Ishikawa (cell line): ENCODE measurements at regions not wholly inside any gene's neighbourhood (a gene's known extent, or its start where the extent isn't known, plus 50 kb on each side); places are given as distances from the start of the nearest gene placed in this dataset.
A peak's percentile ranks its signal among the peaks of the same experiment; 100 is the strongest.

ENCODE experiments used
- CEBPB ChIP-seq: IDR thresholded peaks from 2 replicates; pipeline ENCODE4 v1.6.1; 2012
- CREB1 ChIP-seq: IDR thresholded peaks from 2 replicates; pipeline ENCODE4 v1.6.1; 2012; ENCODE audit warnings: low read depth
- EGR1 ChIP-seq: IDR thresholded peaks from 2 replicates; pipeline ENCODE4 v1.6.1; 2012
- EP300 ChIP-seq: IDR thresholded peaks from 2 replicates; pipeline ENCODE4 v1.6.1; 2012; ENCODE audit warnings: borderline replicate concordance
- FOXM1 ChIP-seq: IDR thresholded peaks from 2 replicates; pipeline ENCODE4 v1.6.1; 2012; ENCODE audit warnings: low read depth, borderline replicate concordance
- NFIC ChIP-seq: IDR thresholded peaks from 2 replicates; pipeline ENCODE4 v1.6.1; 2012
- RAD21 ChIP-seq: IDR thresholded peaks from 2 replicates; pipeline ENCODE4 v1.6.1; 2012; ENCODE audit warnings: low read depth
- TAF1 ChIP-seq: IDR thresholded peaks from 2 replicates; pipeline ENCODE4 v1.6.1; 2012; ENCODE audit warnings: low read depth, mild to moderate bottlenecking
- TCF12 ChIP-seq: IDR thresholded peaks from 2 replicates; pipeline ENCODE4 v1.6.1; 2012; ENCODE audit warnings: low read depth
- TEAD4 ChIP-seq: IDR thresholded peaks from 2 replicates; pipeline ENCODE4 v1.6.1; 2012
- YY1 ChIP-seq: IDR thresholded peaks from 2 replicates; pipeline ENCODE4 v1.6.1; 2012; ENCODE audit warnings: low read depth
- ZBTB7A ChIP-seq: IDR thresholded peaks from 2 replicates; pipeline ENCODE4 v1.6.1; 2012; ENCODE audit warnings: low read depth
- TF ChIP-seq, protein P1 (sequence below): IDR thresholded peaks from 2 replicates; pipeline ENCODE4 v1.6.1; 2012
- TF ChIP-seq, protein P2 (sequence below): IDR thresholded peaks from 2 replicates; pipeline ENCODE4 v1.6.1; 2012; ENCODE audit warnings: low read depth, mild to moderate bottlenecking
- TF ChIP-seq, protein P3 (sequence below): IDR thresholded peaks from 2 replicates; pipeline ENCODE4 v1.6.1; 2012

DNA sequence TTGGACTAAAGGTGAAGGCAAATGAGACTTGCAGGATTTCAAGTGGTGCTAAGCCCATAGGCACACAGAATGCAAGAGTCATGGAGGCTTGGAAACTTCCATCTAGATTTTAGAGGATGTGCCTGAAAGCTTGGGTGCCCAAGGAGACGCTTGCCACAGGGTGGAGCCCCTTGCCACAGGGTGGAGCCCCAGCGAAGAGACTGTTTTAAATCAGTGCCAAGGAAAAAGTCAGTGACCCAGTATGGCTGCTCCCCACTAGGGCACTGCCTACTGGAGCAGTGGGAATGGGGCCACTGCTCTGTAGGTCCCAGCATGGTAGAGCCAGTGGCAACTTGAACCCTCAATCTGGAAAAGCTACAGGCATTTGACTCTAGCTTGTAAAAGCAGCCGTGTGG is 794.2 kb upstream of the LCORL start:
- TF ChIP-seq TEAD4 (no peak), FOXM1 (no peak), TCF12 (no peak), RAD21 (peak; percentile 29; the same call in 1 of the 2 replicates), TAF1 (no peak)

DNA sequence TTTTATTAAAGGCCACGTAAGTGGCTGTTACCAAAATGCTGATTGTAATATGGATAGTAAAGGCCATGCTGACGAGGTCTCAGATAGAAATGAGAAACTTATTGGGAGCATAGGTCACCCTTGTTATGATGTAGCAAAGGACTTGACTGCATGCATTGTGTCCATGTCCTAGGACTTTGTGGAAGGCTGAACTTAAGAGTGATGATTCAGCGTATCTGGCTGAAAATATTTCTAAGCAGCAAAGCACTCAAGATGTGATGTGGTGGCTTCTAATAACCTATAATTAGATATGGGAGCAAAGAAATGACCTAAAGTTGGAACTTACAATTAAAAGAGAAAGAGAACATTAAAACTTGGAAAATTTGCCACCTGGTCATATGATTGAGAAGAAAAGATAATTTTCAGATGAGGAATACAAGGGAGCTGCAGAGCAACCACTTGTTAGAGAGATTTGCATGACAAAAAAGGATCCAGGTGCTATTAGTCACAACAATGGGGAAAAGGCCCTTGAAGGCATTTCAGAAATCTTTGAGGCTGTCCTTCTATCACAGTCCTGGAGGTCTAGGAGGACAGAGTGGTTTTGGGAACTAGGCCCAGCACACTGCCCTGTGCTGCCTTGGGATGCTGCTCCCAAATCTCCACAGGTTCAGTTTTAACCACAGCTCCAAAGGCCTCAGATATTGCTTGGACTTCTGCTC is 793.7 kb upstream of the LCORL start:
- TF ChIP-seq ZBTB7A (no peak), RAD21 (no peak), TAF1 (no peak), EP300 (no peak), FOXM1 (no peak), EGR1 (no peak), TEAD4 (no peak), NFIC (no peak), CEBPB (no peak), CREB1 (no peak), YY1 (no peak), TCF12 (no peak)
- TF ChIP-seq, protein P1, sequence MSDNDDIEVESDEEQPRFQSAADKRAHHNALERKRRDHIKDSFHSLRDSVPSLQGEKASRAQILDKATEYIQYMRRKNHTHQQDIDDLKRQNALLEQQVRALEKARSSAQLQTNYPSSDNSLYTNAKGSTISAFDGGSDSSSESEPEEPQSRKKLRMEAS = no peak
- TF ChIP-seq, protein P2, sequence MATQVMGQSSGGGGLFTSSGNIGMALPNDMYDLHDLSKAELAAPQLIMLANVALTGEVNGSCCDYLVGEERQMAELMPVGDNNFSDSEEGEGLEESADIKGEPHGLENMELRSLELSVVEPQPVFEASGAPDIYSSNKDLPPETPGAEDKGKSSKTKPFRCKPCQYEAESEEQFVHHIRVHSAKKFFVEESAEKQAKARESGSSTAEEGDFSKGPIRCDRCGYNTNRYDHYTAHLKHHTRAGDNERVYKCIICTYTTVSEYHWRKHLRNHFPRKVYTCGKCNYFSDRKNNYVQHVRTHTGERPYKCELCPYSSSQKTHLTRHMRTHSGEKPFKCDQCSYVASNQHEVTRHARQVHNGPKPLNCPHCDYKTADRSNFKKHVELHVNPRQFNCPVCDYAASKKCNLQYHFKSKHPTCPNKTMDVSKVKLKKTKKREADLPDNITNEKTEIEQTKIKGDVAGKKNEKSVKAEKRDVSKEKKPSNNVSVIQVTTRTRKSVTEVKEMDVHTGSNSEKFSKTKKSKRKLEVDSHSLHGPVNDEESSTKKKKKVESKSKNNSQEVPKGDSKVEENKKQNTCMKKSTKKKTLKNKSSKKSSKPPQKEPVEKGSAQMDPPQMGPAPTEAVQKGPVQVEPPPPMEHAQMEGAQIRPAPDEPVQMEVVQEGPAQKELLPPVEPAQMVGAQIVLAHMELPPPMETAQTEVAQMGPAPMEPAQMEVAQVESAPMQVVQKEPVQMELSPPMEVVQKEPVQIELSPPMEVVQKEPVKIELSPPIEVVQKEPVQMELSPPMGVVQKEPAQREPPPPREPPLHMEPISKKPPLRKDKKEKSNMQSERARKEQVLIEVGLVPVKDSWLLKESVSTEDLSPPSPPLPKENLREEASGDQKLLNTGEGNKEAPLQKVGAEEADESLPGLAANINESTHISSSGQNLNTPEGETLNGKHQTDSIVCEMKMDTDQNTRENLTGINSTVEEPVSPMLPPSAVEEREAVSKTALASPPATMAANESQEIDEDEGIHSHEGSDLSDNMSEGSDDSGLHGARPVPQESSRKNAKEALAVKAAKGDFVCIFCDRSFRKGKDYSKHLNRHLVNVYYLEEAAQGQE = no peak
- TF ChIP-seq, protein P3, sequence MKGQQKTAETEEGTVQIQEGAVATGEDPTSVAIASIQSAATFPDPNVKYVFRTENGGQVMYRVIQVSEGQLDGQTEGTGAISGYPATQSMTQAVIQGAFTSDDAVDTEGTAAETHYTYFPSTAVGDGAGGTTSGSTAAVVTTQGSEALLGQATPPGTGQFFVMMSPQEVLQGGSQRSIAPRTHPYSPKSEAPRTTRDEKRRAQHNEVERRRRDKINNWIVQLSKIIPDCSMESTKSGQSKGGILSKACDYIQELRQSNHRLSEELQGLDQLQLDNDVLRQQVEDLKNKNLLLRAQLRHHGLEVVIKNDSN = no peak

DNA sequence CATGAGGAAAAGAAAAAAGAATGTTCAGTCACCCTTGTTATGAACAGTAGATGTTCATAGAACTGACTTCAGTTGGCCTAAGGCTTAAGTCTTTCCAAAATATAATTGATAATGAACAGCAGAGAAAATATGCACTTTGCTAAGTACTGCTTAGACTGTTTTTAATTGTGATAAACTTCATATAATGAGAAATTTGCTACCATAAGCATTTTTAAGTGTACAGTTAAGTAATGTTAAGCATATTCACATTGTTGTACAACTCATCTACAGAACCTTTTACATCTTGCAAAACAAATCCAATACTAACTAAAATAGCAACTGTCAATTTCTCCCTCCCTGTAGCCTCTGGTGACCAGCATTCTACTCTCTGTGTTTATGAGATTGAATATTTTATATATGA is 792.2 kb upstream of the LCORL start:
- TF ChIP-seq, protein P2 = no peak
- TF ChIP-seq, protein P1 = no peak
- no peak for TF ChIP-seq RAD21
- no peak for TF ChIP-seq CEBPB
- no peak for TF ChIP-seq FOXM1
- no peak for TF ChIP-seq TAF1
- no peak for TF ChIP-seq EGR1
- TF ChIP-seq EP300 = no peak
- TF ChIP-seq CREB1 = no peak
- TF ChIP-seq ZBTB7A = no peak
- TF ChIP-seq TEAD4 = no peak
- TF ChIP-seq, protein P3 = no peak
- no peak for TF ChIP-seq TCF12
- no peak for TF ChIP-seq YY1

DNA sequence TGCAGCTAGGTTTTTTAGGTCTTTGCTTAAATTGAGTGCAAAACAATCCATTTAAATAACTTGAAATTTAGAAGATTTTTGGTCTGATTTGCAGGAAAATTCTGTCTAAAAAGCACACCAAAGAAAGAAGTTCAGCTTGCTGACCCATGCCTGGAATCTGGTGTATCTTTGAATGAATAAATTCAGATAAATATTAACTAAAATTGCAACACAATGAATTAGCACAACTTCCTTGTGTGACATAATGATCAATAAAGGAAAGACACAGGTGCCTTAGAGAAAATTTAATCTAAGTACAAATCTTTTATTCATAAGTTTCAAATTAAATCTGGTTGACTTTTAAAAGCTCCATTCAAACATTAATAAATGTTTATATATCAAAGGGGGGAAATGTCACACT is 791.5 kb upstream of the LCORL start:
- TF ChIP-seq RAD21 = no peak
- TF ChIP-seq, protein P1 = no peak
- TF ChIP-seq NFIC = no peak
- TF ChIP-seq, protein P2 = no peak
